Panc1 (cell line): ENCODE measurements at regions not wholly inside any gene's neighbourhood (a gene's known extent, or its start where the extent isn't known, plus 50 kb on each side); places are given as distances from the start of the nearest gene placed in this dataset.

Experiments
- ATAC-seq: fragments of 200-7000 bp; cut with Tn5 transposase; 2 replicates; pipeline ENCODE4 v1.9.1; 2020; ENCODE audit warnings: mild to moderate bottlenecking, moderate library complexity
- BruUV-seq: library from RNA; stranded (reverse); fragments of 400-500 nt; replicated peaks from 2 replicates; lab custom pipeline; 2021; lab: Mats Ljungman, UMichigan
- CTCF ChIA-PET: fragments of 300-600 bp; sonication (Branson Sonifier 250); formaldehyde crosslinking; loops from one replicate; lab custom pipeline; 2022; ENCODE audit warnings: antibody characterized with exemption; lab: Charles Lee
- POLR2A ChIA-PET: fragments of 300-600 bp; sonication (Branson Sonifier 250); formaldehyde crosslinking; loops from one replicate; lab custom pipeline; 2022; ENCODE audit warnings: antibody characterized with exemption; lab: Charles Lee
- DNase-seq: peaks from one replicate; pipeline ENCODE4 v3.0.0-alpha.2; 2010; ENCODE audit warnings: low read depth, low spot score
- H3K27ac ChIP-seq: 2 replicates; pipeline ENCODE4 v1.5.1; 2011; ENCODE audit warnings: mild to moderate bottlenecking, low read length, inconsistent platforms
- H3K27me3 ChIP-seq: fragments of 200-500 bp; sonication (Bioruptor generic); 2 replicates; pipeline ENCODE4 v1.6.0; 2014; ENCODE audit warnings: low read length, inconsistent platforms; ENCODE audit not compliant: control insufficient read depth, insufficient read depth
- H3K36me3 ChIP-seq: fragments of 200-500 bp; sonication (Bioruptor generic); 2 replicates; pipeline ENCODE4 v1.5.1; 2014; ENCODE audit warnings: inconsistent platforms, mild to moderate bottlenecking, low read length, moderate library complexity; ENCODE audit not compliant: control insufficient read depth, insufficient read depth
- H3K4me1 ChIP-seq: 2 replicates; pipeline ENCODE4 v1.5.1; 2011; ENCODE audit warnings: inconsistent platforms, mild to moderate bottlenecking, low read length, moderate library complexity; ENCODE audit not compliant: control insufficient read depth, insufficient read depth
- H3K4me3 ChIP-seq, 2 experiments: 2 replicates each; pipeline ENCODE4 v1.5.1; 2011 to 2012; ENCODE audit warnings: low read depth in 2 of 2, low read length in 2 of 2, mild to moderate bottlenecking in 2 of 2, inconsistent platforms in 1 of 2, moderate library complexity in 1 of 2
- H3K9me3 ChIP-seq: fragments of 200-500 bp; sonication (Bioruptor generic); 2 replicates; pipeline ENCODE4 v1.5.1; 2014; ENCODE audit warnings: low read depth, mild to moderate bottlenecking, inconsistent platforms, low read length, moderate library complexity; ENCODE audit not compliant: control insufficient read depth, insufficient read depth
- CTCF ChIP-seq: fragments of 450-650 bp; IDR thresholded peaks from 2 replicates; pipeline ENCODE4 v1.5.1; 2017; ENCODE audit warnings: mild to moderate bottlenecking
- POLR2AphosphoS5 ChIP-seq: IDR thresholded peaks from 2 replicates; pipeline ENCODE4 v1.6.1; 2012; ENCODE audit warnings: mild to moderate bottlenecking, low read depth, low read length, moderate library complexity
- REST ChIP-seq, 2 experiments: IDR thresholded peaks; 2 replicates each; pipeline ENCODE4 v1.6.1; 2011 to 2012; ENCODE audit warnings: low read depth in 2 of 2, control low read depth in 1 of 2, low read length in 1 of 2, mild to moderate bottlenecking in 1 of 2, moderate library complexity in 1 of 2; ENCODE audit not compliant: insufficient read depth in 1 of 2
- SIN3A ChIP-seq: IDR thresholded peaks from 2 replicates; pipeline ENCODE4 v1.6.1; 2012; ENCODE audit warnings: low read depth, mild to moderate bottlenecking, low read length, moderate library complexity, borderline replicate concordance; ENCODE audit not compliant: insufficient read depth
- TCF7L2 ChIP-seq: IDR thresholded peaks from 2 replicates; pipeline ENCODE4 v1.6.1; 2011; ENCODE audit warnings: mild to moderate bottlenecking, low read depth, low read length, inconsistent platforms
- in situ Hi-C: cut with HindIII; loops from 2 replicates; pipeline ENCODE4 v1.10.0; 2016; ENCODE audit warnings: low sequenced_read_pairs, low pct_unique_long_range_greater_than_20kb
- intact Hi-C: fragments of 100-400 bp; cut with micrococcal nuclease; formaldehyde crosslinking; loops from one replicate; pipeline ENCODE4 v1.10.0; 2022; ENCODE audit not compliant: unreplicated experiment

DNA sequence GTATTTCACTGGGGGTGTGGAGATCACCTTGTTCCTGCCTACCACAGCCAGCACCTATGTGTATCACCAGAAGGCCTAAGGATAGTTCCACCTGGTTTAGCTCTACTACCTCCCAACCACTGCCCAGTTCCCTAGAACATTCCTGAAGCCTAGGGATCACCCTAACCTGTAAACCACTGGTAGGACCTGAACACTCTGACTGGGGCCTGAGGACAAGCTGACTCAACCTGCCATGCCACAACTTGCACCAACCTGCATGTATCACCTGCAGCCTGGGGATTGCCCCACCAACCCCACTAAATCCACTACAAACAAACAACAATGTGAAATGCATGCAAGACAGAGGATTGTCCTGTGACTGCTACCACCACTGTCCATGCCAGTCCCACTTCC, 128.1 kb downstream of the KIF2B start:
- ChIA-PET POLR2A (no interaction called here), CTCF (no interaction called here)
- no peak for ATAC-seq
- no peaks in the 10 kb centered on the region for H3K27me3 ChIP-seq
- intact Hi-C loops, result no loop called here
- no peaks in the 10 kb centered on the region for H3K4me1 ChIP-seq
- in situ Hi-C loops, result no loop called here
- DNase-seq, result no peak
- peaks cover 5% of the 10 kb centered on the region; the same call in 1 of the 2 replicates for H3K9me3 ChIP-seq
- no TSS peak for BruUV-seq
- no peak overlapping the region for H3K27ac ChIP-seq
- no peaks in the 10 kb centered on the region for H3K36me3 ChIP-seq
- no peak overlapping the region for H3K4me3 ChIP-seq
- no peak for TF ChIP-seq REST (IDR thresholded peaks at IDR 0.05; ENCODE audit: insufficient read depth in 1 of 2, low read depth in 2 of 2, low read length in 1 of 2)
- no peak for TF ChIP-seq POLR2AphosphoS5
- TF ChIP-seq SIN3A, result no peak
- TF ChIP-seq CTCF, result no peak
- no peak for TF ChIP-seq TCF7L2

DNA sequence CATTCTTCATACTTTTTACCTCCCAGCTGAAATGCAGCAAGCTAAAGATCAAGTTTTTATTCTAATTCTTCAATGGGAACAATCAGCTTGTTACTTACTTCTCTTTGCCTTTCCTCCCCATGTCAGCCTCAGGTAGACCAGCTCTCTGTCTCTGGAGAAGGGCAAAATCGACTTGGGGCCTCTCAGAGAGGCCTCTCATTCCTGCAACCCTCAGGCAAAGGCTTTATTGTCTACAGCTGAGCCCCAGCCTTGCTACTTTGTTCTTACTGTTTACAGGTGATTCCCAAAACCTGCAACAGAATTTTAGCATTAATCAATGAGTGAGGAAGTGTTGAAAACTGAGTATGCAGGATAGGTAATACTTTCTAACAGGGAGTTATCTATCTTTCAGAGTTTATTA, 148.6 kb downstream of the KIF2B start:
- no peaks in the 10 kb centered on the region for H3K9me3 ChIP-seq
- H3K27ac ChIP-seq, result no peak overlapping the region
- no TSS peak for BruUV-seq
- no peak for TF ChIP-seq POLR2AphosphoS5
- TF ChIP-seq CTCF, result no peak
- TF ChIP-seq TCF7L2, result no peak
- no peak for TF ChIP-seq SIN3A
- TF ChIP-seq REST (IDR thresholded peaks at IDR 0.05; ENCODE audit: insufficient read depth in 1 of 2, low read depth in 2 of 2, low read length in 1 of 2), result no peak
- H3K27me3 ChIP-seq, result no peaks in the 10 kb centered on the region
- DNase-seq (no peak), ATAC-seq (no peak)
- no peaks in the 10 kb centered on the region for H3K36me3 ChIP-seq
- POLR2A ChIA-PET, result no interaction called here
- in situ Hi-C loops (no loop called here), intact Hi-C loops (loop anchor here (10.0 kb wide), 1 partner anchor 57 kb away; no protein-coding TSS in a partner anchor)
- no peaks in the 10 kb centered on the region for H3K4me1 ChIP-seq
- CTCF ChIA-PET, result no interaction called here
- no peak overlapping the region for H3K4me3 ChIP-seq
